GM12878 (cell line): ENCODE measurements at regions not wholly inside any gene's neighbourhood (a gene's known extent, or its start where the extent isn't known, plus 50 kb on each side); places are given as distances from the start of the nearest gene placed in this dataset.

Experiments used
- ATAC-seq: fragments of 200-7000 bp; cut with Tn5 transposase; 3 replicates; pipeline ENCODE4 v1.9.1; 2020; ENCODE audit warnings: mild to moderate bottlenecking, moderate library complexity
- BruUV-seq: library from RNA; stranded (reverse); fragments of 400-500 nt; replicated peaks from 2 replicates; lab custom pipeline; 2021; lab: Mats Ljungman, UMichigan
- CTCF ChIA-PET: fragments of 300-600 bp; sonication (Branson Sonifier 250); formaldehyde crosslinking; extraction: SDS; loops from one replicate; lab custom pipeline; 2021; ENCODE audit warnings: inconsistent platforms; lab: Yijun Ruan, JAX
- POLR2A ChIA-PET: fragments of 350-600 bp; formaldehyde crosslinking; extraction: SDS; loops from one replicate; lab custom pipeline; 2021; ENCODE audit warnings: inconsistent platforms; lab: Charles Lee
- RAD21 ChIA-PET: fragments of 300-600 bp; sonication (Branson Sonifier 250); formaldehyde crosslinking; loops from one replicate; lab custom pipeline; 2023; ENCODE audit warnings: antibody characterized with exemption; ENCODE audit not compliant: unreplicated experiment; lab: Charles Lee
- SMC1A ChIA-PET: fragments of 300-600 bp; sonication (Branson Sonifier 250); formaldehyde crosslinking; loops from one replicate; lab custom pipeline; 2023; ENCODE audit not compliant: unreplicated experiment, uncharacterized antibody; lab: Charles Lee
- DNase-seq: peaks from one replicate; pipeline ENCODE4 v3.0.0-alpha.2; 2011; ENCODE audit warnings: low read depth, low spot score
- FAIRE-seq: peaks from 3 replicates; lab custom pipeline; 2011; peaks lifted over from hg19 to GRCh38; lab: Jason Lieb, UNC
- H2AFZ ChIP-seq: 2 replicates; pipeline ENCODE4 v1.6.0; 2011; ENCODE audit warnings: low read depth, low read length, control low read depth; ENCODE audit not compliant: control insufficient read depth
- H3K27ac ChIP-seq: 2 replicates; pipeline ENCODE4 v1.5.1; 2011; ENCODE audit warnings: control low read depth; ENCODE audit not compliant: control insufficient read depth, insufficient read depth
- H3K27me3 ChIP-seq, 2 experiments: replicated peaks in 1 of 2; 2 replicates each; pipeline versions ENCODE4 v1.6.0 to v1.6.1; 2011; ENCODE audit warnings: low read length in 1 of 2; ENCODE audit not compliant: control insufficient read depth in 2 of 2, insufficient read depth in 2 of 2
- H3K36me3 ChIP-seq, 2 experiments: 2 replicates each; pipeline ENCODE4 v1.5.1; 2011; ENCODE audit warnings: low read length in 1 of 2; ENCODE audit not compliant: control insufficient read depth in 2 of 2, insufficient read depth in 2 of 2
- H3K4me1 ChIP-seq: 2 replicates; pipeline ENCODE4 v1.6.1; 2011; ENCODE audit warnings: mild to moderate bottlenecking, low read length, moderate library complexity, mixed read lengths; ENCODE audit not compliant: control insufficient read depth, insufficient read depth
- H3K4me2 ChIP-seq: 2 replicates; pipeline ENCODE4 v1.6.0; 2011; ENCODE audit warnings: control low read depth; ENCODE audit not compliant: control insufficient read depth, insufficient read depth
- H3K4me3 ChIP-seq: fragments of 200-600 bp; sonication (generic); 2 replicates; pipeline ENCODE4 v1.5.1; 2016
- H3K79me2 ChIP-seq: 2 replicates; pipeline ENCODE4 v1.6.0; 2011; ENCODE audit warnings: low read length; ENCODE audit not compliant: control insufficient read depth, insufficient read depth
- H3K9ac ChIP-seq: 2 replicates; pipeline ENCODE4 v1.8.0; 2011; ENCODE audit warnings: low read length, control low read depth, mixed read lengths; ENCODE audit not compliant: control insufficient read depth, insufficient read depth
- H3K9me3 ChIP-seq: replicated peaks from 3 replicates; pipeline ENCODE4 v1.5.1; 2011; ENCODE audit warnings: mild to moderate bottlenecking, low read length; ENCODE audit not compliant: control insufficient read depth, insufficient read depth
- H4K20me1 ChIP-seq: 2 replicates; pipeline ENCODE4 v1.6.0; 2011; ENCODE audit not compliant: control insufficient read depth, insufficient read depth
- CHD1 ChIP-seq: IDR thresholded peaks from 2 replicates; pipeline ENCODE4 v1.6.1; 2012; ENCODE audit warnings: low read depth, low read length, improper control_type of control experiment
- EZH2 ChIP-seq: IDR thresholded peaks from 2 replicates; pipeline ENCODE4 v1.6.1; 2012; ENCODE audit warnings: low read depth, mild to moderate bottlenecking, control low read depth, inconsistent platforms, low read length, borderline replicate concordance; ENCODE audit not compliant: control insufficient read depth
- IKZF2 ChIP-seq, 2 experiments: fragments of 450-650 bp; IDR thresholded peaks; 2 replicates each; pipeline ENCODE4 v1.6.1; 2017; ENCODE audit warnings: mild to moderate bottlenecking in 2 of 2, moderate library complexity in 2 of 2
- IRF4 ChIP-seq: IDR thresholded peaks from 2 replicates; pipeline ENCODE4 v1.6.1; 2011; ENCODE audit warnings: low read depth, low read length
- JUNB ChIP-seq: IDR thresholded peaks from 2 replicates; pipeline ENCODE4 v1.6.1; 2016; ENCODE audit warnings: antibody characterized with exemption, mild to moderate bottlenecking
- JUND ChIP-seq: IDR thresholded peaks from 2 replicates; pipeline ENCODE4 v1.6.1; 2012; ENCODE audit warnings: low read depth, mild to moderate bottlenecking, low read length, improper control_type of control experiment, moderate library complexity
- MEF2B ChIP-seq: fragments of 450-650 bp; IDR thresholded peaks from 2 replicates; pipeline ENCODE4 v1.6.1; 2018; ENCODE audit warnings: mild to moderate bottlenecking, moderate library complexity; ENCODE audit not compliant: partially characterized antibody, poor library complexity, severe bottlenecking
- PKNOX1 ChIP-seq: fragments of 450-650 bp; IDR thresholded peaks from 2 replicates; pipeline ENCODE4 v1.6.1; 2016; ENCODE audit warnings: mild to moderate bottlenecking
- POLR2AphosphoS5 ChIP-seq: IDR thresholded peaks from 2 replicates; pipeline ENCODE4 v1.6.1; 2011; ENCODE audit warnings: mild to moderate bottlenecking, low read length, inconsistent platforms
- SIX5 ChIP-seq: IDR thresholded peaks from 2 replicates; pipeline ENCODE4 v1.6.1; 2011; ENCODE audit warnings: mild to moderate bottlenecking, low read depth, low read length, moderate library complexity; ENCODE audit not compliant: severe bottlenecking
- SMAD1 ChIP-seq: fragments of 450-650 bp; IDR thresholded peaks from 2 replicates; pipeline ENCODE4 v1.6.1; 2018; ENCODE audit warnings: mild to moderate bottlenecking, low read depth; ENCODE audit not compliant: partially characterized antibody
- SMARCA5 ChIP-seq: fragments of 450-650 bp; IDR thresholded peaks from 2 replicates; pipeline ENCODE4 v1.6.1; 2017; ENCODE audit warnings: mild to moderate bottlenecking
- SUPT20H ChIP-seq: IDR thresholded peaks from 2 replicates; pipeline ENCODE4 v1.6.1; 2011; ENCODE audit warnings: low read depth, mild to moderate bottlenecking, low read length, moderate library complexity, borderline replicate concordance; ENCODE audit not compliant: control insufficient read depth
- WRNIP1 ChIP-seq: IDR thresholded peaks from 2 replicates; pipeline ENCODE4 v1.6.1; 2011; ENCODE audit warnings: low read depth, low read length, improper control_type of control experiment, borderline replicate concordance
- WGBS: methylation state at CpG from one replicate; pipeline ENCODE4 v1.1.6; 2016; ENCODE audit warnings: low lambda C conversion rate; ENCODE audit not compliant: insufficient replicate concordance, insufficient coverage; ENCODE audit errors: missing lambda C conversion rate; 5-methylcytosine and 5-hydroxymethylcytosine counted together
- in situ Hi-C: fragments of 300-500 bp; cut with MboI; formaldehyde crosslinking; loops from 9 replicates; pipeline ENCODE4 v1.14.3; 2018; ENCODE audit warnings: mixed read lengths
- intact Hi-C: fragments of 100-400 bp; cut with micrococcal nuclease; formaldehyde crosslinking; loops from one replicate; pipeline ENCODE4 v1.14.2; 2022; ENCODE audit not compliant: unreplicated experiment
- TF ChIP-seq, protein P1 (sequence below): IDR thresholded peaks from 2 replicates; pipeline ENCODE4 v1.6.1; 2012; ENCODE audit warnings: mild to moderate bottlenecking, low read depth, low read length
- TF ChIP-seq, protein P2 (sequence below): IDR thresholded peaks from 2 replicates; pipeline ENCODE4 v1.6.1; 2012; ENCODE audit warnings: improper control_type of control experiment, low read depth, low read length; ENCODE audit not compliant: insufficient replicate concordance

DNA sequence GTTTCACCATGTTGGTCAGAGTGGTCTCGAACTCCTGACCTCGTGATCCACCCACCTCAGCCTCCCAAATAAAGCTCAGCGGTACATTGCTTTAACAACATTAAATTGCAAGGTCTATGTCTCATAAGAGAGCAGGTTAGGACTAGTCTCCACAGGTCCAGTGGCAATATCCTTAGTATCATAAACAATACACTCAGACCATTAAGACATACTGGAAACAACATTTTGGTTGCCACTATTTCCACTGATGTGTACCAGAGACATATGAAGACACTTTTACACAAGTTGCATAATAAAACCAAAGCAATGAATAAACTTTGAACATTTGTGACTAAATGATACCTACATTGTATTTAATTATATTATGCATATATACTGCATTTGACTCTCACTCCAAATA, 1130.0 kb downstream of the TSN start:
- no peaks in the 10 kb centered on the region for H3K27me3 ChIP-seq
- no peak overlapping the region for H3K4me2 ChIP-seq
- H2AFZ ChIP-seq, result no peak overlapping the region
- SMC1A ChIA-PET, result interaction anchor here (0.5 to 1.5 kb wide), 4 partner anchors 10 to 74 kb away, joined by 3 to 4 read pairs (median 4); no protein-coding TSS in a partner anchor
- no peak for DNase-seq
- CTCF ChIA-PET, result interaction anchor here (1.4 kb wide), 1 partner anchor 18 kb away, joined by 3 read pairs; no protein-coding TSS in a partner anchor
- intact Hi-C loops (no loop called here), in situ Hi-C loops (no loop called here)
- POLR2A ChIA-PET, result no interaction called here
- no peaks in the 10 kb centered on the region for H3K9me3 ChIP-seq
- RAD21 ChIA-PET, result no interaction called here
- H3K27ac ChIP-seq, result no peak overlapping the region
- H3K9ac ChIP-seq, result no peak overlapping the region
- no TSS peak for BruUV-seq
- H3K4me3 ChIP-seq, result no peak overlapping the region
- 27% methylated on average over 3 of the region's 3 CpGs for WGBS
- ATAC-seq, result no peak
- H4K20me1 ChIP-seq, result no peaks in the 10 kb centered on the region
- no peaks in the 10 kb centered on the region for H3K36me3 ChIP-seq
- FAIRE-seq, result no peak
- no peaks in the 10 kb centered on the region for H3K4me1 ChIP-seq
- no peaks in the 10 kb centered on the region for H3K79me2 ChIP-seq
- TF ChIP-seq JUNB, result no peak
- TF ChIP-seq, protein P1, sequence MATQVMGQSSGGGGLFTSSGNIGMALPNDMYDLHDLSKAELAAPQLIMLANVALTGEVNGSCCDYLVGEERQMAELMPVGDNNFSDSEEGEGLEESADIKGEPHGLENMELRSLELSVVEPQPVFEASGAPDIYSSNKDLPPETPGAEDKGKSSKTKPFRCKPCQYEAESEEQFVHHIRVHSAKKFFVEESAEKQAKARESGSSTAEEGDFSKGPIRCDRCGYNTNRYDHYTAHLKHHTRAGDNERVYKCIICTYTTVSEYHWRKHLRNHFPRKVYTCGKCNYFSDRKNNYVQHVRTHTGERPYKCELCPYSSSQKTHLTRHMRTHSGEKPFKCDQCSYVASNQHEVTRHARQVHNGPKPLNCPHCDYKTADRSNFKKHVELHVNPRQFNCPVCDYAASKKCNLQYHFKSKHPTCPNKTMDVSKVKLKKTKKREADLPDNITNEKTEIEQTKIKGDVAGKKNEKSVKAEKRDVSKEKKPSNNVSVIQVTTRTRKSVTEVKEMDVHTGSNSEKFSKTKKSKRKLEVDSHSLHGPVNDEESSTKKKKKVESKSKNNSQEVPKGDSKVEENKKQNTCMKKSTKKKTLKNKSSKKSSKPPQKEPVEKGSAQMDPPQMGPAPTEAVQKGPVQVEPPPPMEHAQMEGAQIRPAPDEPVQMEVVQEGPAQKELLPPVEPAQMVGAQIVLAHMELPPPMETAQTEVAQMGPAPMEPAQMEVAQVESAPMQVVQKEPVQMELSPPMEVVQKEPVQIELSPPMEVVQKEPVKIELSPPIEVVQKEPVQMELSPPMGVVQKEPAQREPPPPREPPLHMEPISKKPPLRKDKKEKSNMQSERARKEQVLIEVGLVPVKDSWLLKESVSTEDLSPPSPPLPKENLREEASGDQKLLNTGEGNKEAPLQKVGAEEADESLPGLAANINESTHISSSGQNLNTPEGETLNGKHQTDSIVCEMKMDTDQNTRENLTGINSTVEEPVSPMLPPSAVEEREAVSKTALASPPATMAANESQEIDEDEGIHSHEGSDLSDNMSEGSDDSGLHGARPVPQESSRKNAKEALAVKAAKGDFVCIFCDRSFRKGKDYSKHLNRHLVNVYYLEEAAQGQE, result no peak
- no peak for TF ChIP-seq SIX5
- TF ChIP-seq SMAD1, result no peak
- no peak for TF ChIP-seq MEF2B
- no peak for TF ChIP-seq POLR2AphosphoS5
- TF ChIP-seq SMARCA5, result no peak
- no peak for TF ChIP-seq PKNOX1
- no peak for TF ChIP-seq EZH2
- TF ChIP-seq, protein P2, sequence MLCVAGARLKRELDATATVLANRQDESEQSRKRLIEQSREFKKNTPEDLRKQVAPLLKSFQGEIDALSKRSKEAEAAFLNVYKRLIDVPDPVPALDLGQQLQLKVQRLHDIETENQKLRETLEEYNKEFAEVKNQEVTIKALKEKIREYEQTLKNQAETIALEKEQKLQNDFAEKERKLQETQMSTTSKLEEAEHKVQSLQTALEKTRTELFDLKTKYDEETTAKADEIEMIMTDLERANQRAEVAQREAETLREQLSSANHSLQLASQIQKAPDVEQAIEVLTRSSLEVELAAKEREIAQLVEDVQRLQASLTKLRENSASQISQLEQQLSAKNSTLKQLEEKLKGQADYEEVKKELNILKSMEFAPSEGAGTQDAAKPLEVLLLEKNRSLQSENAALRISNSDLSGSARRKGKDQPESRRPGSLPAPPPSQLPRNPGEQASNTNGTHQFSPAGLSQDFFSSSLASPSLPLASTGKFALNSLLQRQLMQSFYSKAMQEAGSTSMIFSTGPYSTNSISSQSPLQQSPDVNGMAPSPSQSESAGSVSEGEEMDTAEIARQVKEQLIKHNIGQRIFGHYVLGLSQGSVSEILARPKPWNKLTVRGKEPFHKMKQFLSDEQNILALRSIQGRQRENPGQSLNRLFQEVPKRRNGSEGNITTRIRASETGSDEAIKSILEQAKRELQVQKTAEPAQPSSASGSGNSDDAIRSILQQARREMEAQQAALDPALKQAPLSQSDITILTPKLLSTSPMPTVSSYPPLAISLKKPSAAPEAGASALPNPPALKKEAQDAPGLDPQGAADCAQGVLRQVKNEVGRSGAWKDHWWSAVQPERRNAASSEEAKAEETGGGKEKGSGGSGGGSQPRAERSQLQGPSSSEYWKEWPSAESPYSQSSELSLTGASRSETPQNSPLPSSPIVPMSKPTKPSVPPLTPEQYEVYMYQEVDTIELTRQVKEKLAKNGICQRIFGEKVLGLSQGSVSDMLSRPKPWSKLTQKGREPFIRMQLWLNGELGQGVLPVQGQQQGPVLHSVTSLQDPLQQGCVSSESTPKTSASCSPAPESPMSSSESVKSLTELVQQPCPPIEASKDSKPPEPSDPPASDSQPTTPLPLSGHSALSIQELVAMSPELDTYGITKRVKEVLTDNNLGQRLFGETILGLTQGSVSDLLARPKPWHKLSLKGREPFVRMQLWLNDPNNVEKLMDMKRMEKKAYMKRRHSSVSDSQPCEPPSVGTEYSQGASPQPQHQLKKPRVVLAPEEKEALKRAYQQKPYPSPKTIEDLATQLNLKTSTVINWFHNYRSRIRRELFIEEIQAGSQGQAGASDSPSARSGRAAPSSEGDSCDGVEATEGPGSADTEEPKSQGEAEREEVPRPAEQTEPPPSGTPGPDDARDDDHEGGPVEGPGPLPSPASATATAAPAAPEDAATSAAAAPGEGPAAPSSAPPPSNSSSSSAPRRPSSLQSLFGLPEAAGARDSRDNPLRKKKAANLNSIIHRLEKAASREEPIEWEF, result no peak
- TF ChIP-seq WRNIP1, result no peak
- no peak for TF ChIP-seq SUPT20H
- TF ChIP-seq JUND, result no peak
- TF ChIP-seq CHD1, result no peak
- TF ChIP-seq IKZF2 (IDR thresholded peaks at IDR 0.05), result no peak
- TF ChIP-seq IRF4, result no peak
